ENCODE measurements at regions not wholly inside any gene's neighbourhood (a gene's known extent, or its start where the extent isn't known, plus 50 kb on each side); places are given as distances from the start of the nearest gene placed in this dataset.
"Not testable (repeated sequence)": the region's sequence is repeated elsewhere in the genome, so short reads cannot be mapped to it uniquely, and the experiment has no call there.

- no peaks in the 10 kb centered on the region for H3K36me3 ChIP-seq (replicated peaks in 1 of 2; ENCODE audit: control insufficient read depth in 1 of 2, insufficient read depth in 2 of 2, low read length in 2 of 2)
- intact Hi-C loops (cut with micrococcal nuclease; ENCODE audit: unreplicated experiment) (no loop called here), in situ Hi-C loops (cut with HindIII; ENCODE audit: extremely low pct_ligation_motif_present, low pct_unique_long_range_greater_than_20kb) (no loop called here)
- ATAC-seq (no peak), FAIRE-seq (no peak), DNase-seq (ENCODE audit: low spot score) (no peak)
- no peak overlapping the region for H3K4me2 ChIP-seq (ENCODE audit: low read depth, low read length)
- H4K20me1 ChIP-seq (ENCODE audit: insufficient read depth, low read length), result no peaks in the 10 kb centered on the region
- no peaks in the 10 kb centered on the region for H3K79me2 ChIP-seq (ENCODE audit: insufficient read depth, low read length)
- H3K4me3 ChIP-seq (replicated peaks in 1 of 3; ENCODE audit: insufficient read depth in 1 of 3, low read depth in 2 of 3, low read length in 3 of 3), result no peak overlapping the region
- no peak overlapping the region for H3K27ac ChIP-seq (ENCODE audit: extremely low read length, insufficient read depth, low read length)
- no peaks in the 10 kb centered on the region for H3K4me1 ChIP-seq (ENCODE audit: insufficient read depth, low read length)
- H3K9ac ChIP-seq (ENCODE audit: insufficient read depth, low read depth, low read length), result no peak overlapping the region
- H2AFZ ChIP-seq (ENCODE audit: low read length), result no peak overlapping the region
- CTCF ChIA-PET (ENCODE audit: low intra/inter-chr PET ratio, low total read pairs), result no interaction called here
- TF ChIP-seq EEA1 (CRISPR knock-in tag; IDR thresholded peaks at IDR 0.05; ENCODE audit: borderline replicate concordance) (no peak), STAG1 (CRISPR knock-in tag; IDR thresholded peaks at IDR 0.05) (peak; percentile 33; the same call in 1 of the 2 replicates)
- H3K9me3 ChIP-seq (ENCODE audit: low read length), result no peaks in the 10 kb centered on the region
- POLR2A ChIA-PET, result no interaction called here
- no peaks in the 10 kb centered on the region for H3K27me3 ChIP-seq (ENCODE audit: control insufficient read depth in 1 of 2, insufficient read depth in 2 of 2, low read length in 2 of 2)
- WGBS (ENCODE audit: low lambda C conversion rate), result 0% methylated on average over 1 of the region's 1 CpG
- no TSS peak for BruUV-seq (replicated peaks)
These were observed 200.1 kb downstream of the SDHAF3 start for GRCh38 chr7:97317575-97317974.

DNA sequence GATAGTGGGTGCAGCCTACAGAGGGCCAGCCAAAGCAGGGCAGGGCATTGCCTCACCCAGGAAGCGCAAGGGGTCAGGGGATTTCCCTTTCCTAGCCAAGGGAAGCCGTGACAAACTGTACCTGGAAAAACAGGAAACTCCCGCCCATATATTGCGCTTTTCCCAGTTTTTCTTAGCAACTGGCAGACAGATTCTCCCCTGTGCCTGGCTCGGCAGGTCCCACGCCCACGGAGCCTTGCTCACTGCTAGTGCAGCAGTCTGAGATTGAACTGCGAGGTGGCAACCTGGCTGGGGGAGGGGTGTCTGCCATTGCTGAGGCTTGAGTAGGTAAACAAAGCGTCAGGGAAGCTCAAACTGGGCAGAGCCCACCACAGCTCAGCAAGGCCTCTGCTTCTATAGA lies 212.4 kb downstream of the SDHAF3 start:
- POLR2A ChIA-PET; CTCF ChIA-PET (ENCODE audit: low intra/inter-chr PET ratio, low total read pairs); intact Hi-C loops (cut with micrococcal nuclease; ENCODE audit: unreplicated experiment); H3K9me3 ChIP-seq (ENCODE audit: low read length); H3K79me2 ChIP-seq (ENCODE audit: insufficient read depth, low read length); BruUV-seq (replicated peaks); H3K9ac ChIP-seq (ENCODE audit: insufficient read depth, low read depth, low read length); H3K27ac ChIP-seq (ENCODE audit: extremely low read length, insufficient read depth, low read length); in situ Hi-C loops (cut with HindIII; ENCODE audit: extremely low pct_ligation_motif_present, low pct_unique_long_range_greater_than_20kb); FAIRE-seq; H3K4me2 ChIP-seq (ENCODE audit: low read depth, low read length); H3K36me3 ChIP-seq (replicated peaks in 1 of 2; ENCODE audit: control insufficient read depth in 1 of 2, insufficient read depth in 2 of 2, low read length in 2 of 2); H3K4me3 ChIP-seq (replicated peaks in 1 of 3; ENCODE audit: insufficient read depth in 1 of 3, low read depth in 2 of 3, low read length in 3 of 3); ATAC-seq; H2AFZ ChIP-seq (ENCODE audit: low read length); H3K4me1 ChIP-seq (ENCODE audit: insufficient read depth, low read length); H3K27me3 ChIP-seq (ENCODE audit: control insufficient read depth in 1 of 2, insufficient read depth in 2 of 2, low read length in 2 of 2); H4K20me1 ChIP-seq (ENCODE audit: insufficient read depth, low read length); DNase-seq (ENCODE audit: low spot score): not testable (repeated sequence)
- WGBS (ENCODE audit: low lambda C conversion rate), result 27% methylated on average over 6 of the region's 9 CpGs

DNA sequence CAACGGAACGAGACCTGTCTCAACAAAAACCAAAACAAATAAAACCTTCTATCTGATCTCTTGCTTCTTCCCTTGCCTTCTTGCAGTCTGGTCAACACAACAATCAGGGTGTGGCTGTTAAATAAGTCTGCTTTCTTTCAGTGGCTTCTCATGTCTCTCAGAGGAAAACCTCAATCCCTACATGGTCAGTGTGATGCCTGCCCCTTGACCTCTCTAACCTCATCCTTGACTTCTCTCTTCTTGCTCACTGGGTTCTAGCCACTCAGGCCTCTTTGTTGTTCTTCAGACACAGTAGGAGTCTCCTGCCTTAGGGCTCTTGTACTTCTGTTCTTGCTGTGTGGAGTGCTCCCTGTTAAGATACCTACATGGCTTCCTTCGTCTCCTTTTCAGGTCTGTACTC lies 220.4 kb downstream of the SDHAF3 start:
- POLR2A ChIA-PET, result no interaction called here
- Histone ChIP-seq H3K27me3 (ENCODE audit: control insufficient read depth in 1 of 2, insufficient read depth in 2 of 2, low read length in 2 of 2) (no peaks in the 10 kb centered on the region), H3K27ac (ENCODE audit: extremely low read length, insufficient read depth, low read length) (no peak overlapping the region), H3K36me3 (replicated peaks in 1 of 2; ENCODE audit: control insufficient read depth in 1 of 2, insufficient read depth in 2 of 2, low read length in 2 of 2) (no peaks in the 10 kb centered on the region), H3K9me3 (ENCODE audit: low read length) (no peaks in the 10 kb centered on the region), H4K20me1 (ENCODE audit: insufficient read depth, low read length) (no peaks in the 10 kb centered on the region), H3K4me3 (replicated peaks in 1 of 3; ENCODE audit: insufficient read depth in 1 of 3, low read depth in 2 of 3, low read length in 3 of 3) (no peak overlapping the region), H2AFZ (ENCODE audit: low read length) (no peak overlapping the region), H3K79me2 (ENCODE audit: insufficient read depth, low read length) (no peaks in the 10 kb centered on the region), H3K4me2 (ENCODE audit: low read depth, low read length) (no peak overlapping the region), H3K4me1 (ENCODE audit: insufficient read depth, low read length) (no peaks in the 10 kb centered on the region), H3K9ac (ENCODE audit: insufficient read depth, low read depth, low read length) (no peak overlapping the region)
- ATAC-seq (no peak), DNase-seq (ENCODE audit: low spot score) (no peak), FAIRE-seq (no peak)
- in situ Hi-C loops (cut with HindIII; ENCODE audit: extremely low pct_ligation_motif_present, low pct_unique_long_range_greater_than_20kb), result no loop called here
- 0% methylated on average over 3 of the region's 3 CpGs for WGBS (ENCODE audit: low lambda C conversion rate)
- TF ChIP-seq ZNF251 (CRISPR knock-in tag; IDR thresholded peaks at IDR 0.05) (no peak), GLI4 (CRISPR knock-in tag; IDR thresholded peaks at IDR 0.05; ENCODE audit: borderline replicate concordance) (no peak), SALL2 (CRISPR knock-in tag; IDR thresholded peaks at IDR 0.05) (no peak), MED8 (CRISPR knock-in tag; IDR thresholded peaks at IDR 0.05; ENCODE audit: insufficient replicate concordance) (no peak)
- BruUV-seq (replicated peaks), result no TSS peak
- intact Hi-C loops (cut with micrococcal nuclease; ENCODE audit: unreplicated experiment), result no loop called here
- CTCF ChIA-PET (ENCODE audit: low intra/inter-chr PET ratio, low total read pairs), result no interaction called here

All from HepG2 (cell line).